ENCODE measurements at regions not wholly inside any gene's neighbourhood (a gene's known extent, or its start where the extent isn't known, plus 50 kb on each side); places are given as distances from the start of the nearest gene placed in this dataset.

DNA sequence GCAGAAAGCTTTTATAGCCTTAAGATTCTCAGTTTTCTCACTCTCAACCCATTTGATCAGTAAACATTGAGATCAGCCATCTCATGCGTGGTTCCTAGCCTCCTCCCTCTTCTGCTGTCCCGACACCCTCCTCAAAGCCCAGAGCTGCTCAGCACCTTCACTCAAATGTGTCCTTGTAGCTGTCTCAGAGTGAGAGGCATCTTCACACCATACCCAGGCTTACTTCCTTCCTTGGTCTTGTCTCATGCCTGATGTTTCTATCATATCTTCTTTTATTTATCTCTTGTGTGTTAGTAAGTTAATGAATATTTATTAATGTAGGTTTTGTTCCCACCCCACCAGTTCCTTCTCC, 72.4 kb upstream of the SNX2 start:
- H3K4me1 ChIP-seq = no peaks in the 10 kb centered on the region
- no peak for DNase-seq (ENCODE audit: low spot score in 2 of 2)
- H3K27ac ChIP-seq = no peak overlapping the region
- TF ChIP-seq, protein P1, sequence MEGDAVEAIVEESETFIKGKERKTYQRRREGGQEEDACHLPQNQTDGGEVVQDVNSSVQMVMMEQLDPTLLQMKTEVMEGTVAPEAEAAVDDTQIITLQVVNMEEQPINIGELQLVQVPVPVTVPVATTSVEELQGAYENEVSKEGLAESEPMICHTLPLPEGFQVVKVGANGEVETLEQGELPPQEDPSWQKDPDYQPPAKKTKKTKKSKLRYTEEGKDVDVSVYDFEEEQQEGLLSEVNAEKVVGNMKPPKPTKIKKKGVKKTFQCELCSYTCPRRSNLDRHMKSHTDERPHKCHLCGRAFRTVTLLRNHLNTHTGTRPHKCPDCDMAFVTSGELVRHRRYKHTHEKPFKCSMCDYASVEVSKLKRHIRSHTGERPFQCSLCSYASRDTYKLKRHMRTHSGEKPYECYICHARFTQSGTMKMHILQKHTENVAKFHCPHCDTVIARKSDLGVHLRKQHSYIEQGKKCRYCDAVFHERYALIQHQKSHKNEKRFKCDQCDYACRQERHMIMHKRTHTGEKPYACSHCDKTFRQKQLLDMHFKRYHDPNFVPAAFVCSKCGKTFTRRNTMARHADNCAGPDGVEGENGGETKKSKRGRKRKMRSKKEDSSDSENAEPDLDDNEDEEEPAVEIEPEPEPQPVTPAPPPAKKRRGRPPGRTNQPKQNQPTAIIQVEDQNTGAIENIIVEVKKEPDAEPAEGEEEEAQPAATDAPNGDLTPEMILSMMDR (IDR thresholded peaks at IDR 0.05) = no peak
- H3K9me3 ChIP-seq = no peaks in the 10 kb centered on the region
- intact Hi-C loops (cut with DNase I) = loop anchor here (10.0 kb wide), 1 partner anchor 672 kb away; no protein-coding TSS in a partner anchor
- no peak overlapping the region for H3K4me3 ChIP-seq
- H3K27me3 ChIP-seq = no peaks in the 10 kb centered on the region
- no peaks in the 10 kb centered on the region for H3K36me3 ChIP-seq

DNA sequence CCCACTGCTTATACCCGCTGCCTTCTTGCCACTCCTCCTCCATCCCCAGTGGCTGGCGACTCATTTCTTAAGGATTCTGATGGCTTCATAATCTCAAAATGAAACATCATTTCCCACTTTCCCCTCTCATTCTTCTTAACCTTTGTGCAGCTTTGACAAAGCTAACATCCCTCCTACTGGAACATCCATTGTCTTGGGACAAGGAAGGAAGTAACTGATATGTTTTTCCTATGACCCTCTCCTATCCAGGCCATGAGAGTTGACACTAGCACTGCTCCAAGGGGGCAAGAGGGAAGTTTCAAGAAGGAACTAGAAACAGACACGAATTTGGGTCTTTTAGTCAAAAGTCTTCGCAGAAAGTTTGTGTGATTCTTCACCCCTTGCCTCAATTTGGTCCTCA, 71.7 kb upstream of the SNX2 start:
- H3K4me3 ChIP-seq = no peak overlapping the region
- no peak overlapping the region for H3K27ac ChIP-seq
- H3K4me1 ChIP-seq = no peaks in the 10 kb centered on the region
- H3K27me3 ChIP-seq = no peaks in the 10 kb centered on the region
- DNase-seq (ENCODE audit: low spot score in 2 of 2) = no peak
- H3K36me3 ChIP-seq = no peaks in the 10 kb centered on the region
- TF ChIP-seq, protein P1 (IDR thresholded peaks at IDR 0.05) = no peak
- intact Hi-C loops (cut with DNase I) = loop anchor here (10.0 kb wide), 1 partner anchor 672 kb away; no protein-coding TSS in a partner anchor
- H3K9me3 ChIP-seq = no peaks in the 10 kb centered on the region

DNA sequence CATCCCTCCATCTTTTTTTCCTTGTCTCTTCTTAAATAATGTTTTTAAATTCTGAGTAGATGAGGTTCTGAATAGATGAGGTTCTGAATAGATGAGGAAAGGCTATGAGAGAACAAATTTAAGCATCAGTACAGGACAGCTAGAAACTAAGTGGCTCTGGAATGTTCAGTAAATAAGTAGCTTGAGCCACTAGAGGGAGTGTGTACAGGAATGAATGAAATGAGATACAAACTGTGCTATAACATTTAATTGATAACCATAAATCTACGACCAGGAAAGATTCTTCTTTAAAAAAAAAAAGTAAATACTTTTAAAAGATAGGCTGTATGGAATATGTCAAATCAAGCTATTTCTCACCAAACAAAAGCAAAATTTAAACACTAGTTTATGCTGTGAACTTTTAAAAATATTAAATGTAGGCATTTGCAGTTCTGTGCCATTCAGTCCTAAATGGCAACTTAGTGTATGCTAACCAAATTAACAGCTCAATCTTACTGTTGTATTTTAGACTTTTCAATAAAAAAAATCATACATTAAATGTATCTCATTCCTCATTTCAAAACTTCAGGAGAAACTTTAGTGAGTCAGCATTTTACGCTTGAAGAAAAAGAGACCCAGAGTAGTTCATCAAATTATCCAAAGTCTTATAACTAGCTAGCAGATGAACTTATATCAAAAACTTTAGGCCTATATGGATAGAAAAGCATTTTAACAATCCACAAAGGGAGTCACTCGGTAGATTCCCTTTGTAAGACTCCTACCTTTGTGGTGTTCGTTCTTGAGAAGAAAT, 70.4 kb upstream of the SNX2 start:
- Histone ChIP-seq H3K27me3 (no peaks in the 10 kb centered on the region), H3K36me3 (no peaks in the 10 kb centered on the region), H3K4me1 (no peaks in the 10 kb centered on the region), H3K9me3 (no peaks in the 10 kb centered on the region), H3K4me3 (no peak overlapping the region), H3K27ac (no peak overlapping the region)
- TF ChIP-seq, protein P1 (IDR thresholded peaks at IDR 0.05) = peak; percentile 32 to 58 (median 54)
- intact Hi-C loops (cut with DNase I) = loop anchor here (2.0 to 10.0 kb wide), 2 partner anchors 70 to 670 kb away; partner anchors contain the start of gene SNX2
- DNase-seq (ENCODE audit: low spot score in 2 of 2) = no peak

DNA sequence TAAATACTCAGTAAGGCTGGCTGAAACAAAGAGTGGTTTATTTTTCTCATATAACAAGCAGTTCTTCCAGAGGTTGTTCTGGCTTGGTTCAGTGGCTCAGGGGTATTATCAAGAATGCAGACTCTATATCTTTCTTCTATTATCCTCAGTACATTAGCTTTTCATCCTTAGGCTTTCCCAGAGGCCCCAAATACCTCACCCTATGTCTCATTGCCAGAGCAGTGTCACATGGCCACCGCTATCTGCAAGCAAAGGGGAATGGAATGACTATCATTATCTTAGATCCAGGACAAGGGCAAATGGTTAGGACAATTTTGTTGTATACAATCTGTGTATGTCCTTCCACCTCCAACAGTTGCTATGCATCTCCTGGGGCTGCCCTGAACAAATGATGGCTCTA, 69.0 kb upstream of the SNX2 start:
- no peaks in the 10 kb centered on the region for H3K9me3 ChIP-seq

DNA sequence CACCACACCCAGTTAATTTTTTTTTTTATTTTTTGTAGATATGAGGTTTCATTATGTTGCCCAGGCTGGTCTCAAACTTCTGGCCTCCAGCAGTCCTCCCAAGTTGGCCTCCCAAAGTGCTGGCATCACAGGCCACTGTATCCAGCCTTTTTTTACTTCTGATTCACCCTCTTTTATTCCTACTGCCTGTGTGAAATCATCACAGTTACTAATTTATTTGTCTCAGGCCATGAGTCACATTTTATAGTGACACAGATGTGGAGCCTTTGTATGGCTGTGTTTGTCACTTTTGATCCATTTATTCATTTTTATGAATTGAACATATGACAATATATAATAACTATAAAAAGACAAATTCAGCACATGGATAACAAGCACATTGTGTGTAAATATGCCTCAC, 67.1 kb upstream of the SNX2 start:
- TF ChIP-seq, protein P1 (IDR thresholded peaks at IDR 0.05) = no peak
- Histone ChIP-seq H3K4me3 (no peak overlapping the region), H3K27ac (no peak overlapping the region), H3K27me3 (no peaks in the 10 kb centered on the region), H3K36me3 (no peaks in the 10 kb centered on the region), H3K4me1 (no peaks in the 10 kb centered on the region), H3K9me3 (no peaks in the 10 kb centered on the region)
- DNase-seq (ENCODE audit: low spot score in 2 of 2) = no peak
- intact Hi-C loops (cut with DNase I) = loop anchor here (10.0 kb wide), 1 partner anchor 667 kb away; no protein-coding TSS in a partner anchor

More for the DNA sequence above, 69.0 kb upstream of the SNX2 start:
- H3K4me3 ChIP-seq = no peak overlapping the region
- no peaks in the 10 kb centered on the region for H3K4me1 ChIP-seq
- TF ChIP-seq, protein P1 (IDR thresholded peaks at IDR 0.05) = no peak
- H3K27ac ChIP-seq = no peak overlapping the region
- DNase-seq (ENCODE audit: low spot score in 2 of 2) = no peak
- intact Hi-C loops (cut with DNase I) = loop anchor here (2.0 to 10.0 kb wide), 2 partner anchors 69 to 669 kb away; partner anchors contain the start of gene SNX2
- no peaks in the 10 kb centered on the region for H3K36me3 ChIP-seq
- no peaks in the 10 kb centered on the region for H3K27me3 ChIP-seq

All from ascending aorta (tissue), 2 donors.